NOMO-1 treated with dmso at 0.1 percent for 144 hours (cell line): ENCODE measurements at regions not wholly inside any gene's neighbourhood (a gene's known extent, or its start where the extent isn't known, plus 50 kb on each side); places are given as distances from the start of the nearest gene placed in this dataset.

Experiments
- DNase-seq: peaks from one replicate; lab custom pipeline; 2025; ENCODE audit not compliant: unreplicated experiment; lab: John Stamatoyannopoulos, UW

DNA sequence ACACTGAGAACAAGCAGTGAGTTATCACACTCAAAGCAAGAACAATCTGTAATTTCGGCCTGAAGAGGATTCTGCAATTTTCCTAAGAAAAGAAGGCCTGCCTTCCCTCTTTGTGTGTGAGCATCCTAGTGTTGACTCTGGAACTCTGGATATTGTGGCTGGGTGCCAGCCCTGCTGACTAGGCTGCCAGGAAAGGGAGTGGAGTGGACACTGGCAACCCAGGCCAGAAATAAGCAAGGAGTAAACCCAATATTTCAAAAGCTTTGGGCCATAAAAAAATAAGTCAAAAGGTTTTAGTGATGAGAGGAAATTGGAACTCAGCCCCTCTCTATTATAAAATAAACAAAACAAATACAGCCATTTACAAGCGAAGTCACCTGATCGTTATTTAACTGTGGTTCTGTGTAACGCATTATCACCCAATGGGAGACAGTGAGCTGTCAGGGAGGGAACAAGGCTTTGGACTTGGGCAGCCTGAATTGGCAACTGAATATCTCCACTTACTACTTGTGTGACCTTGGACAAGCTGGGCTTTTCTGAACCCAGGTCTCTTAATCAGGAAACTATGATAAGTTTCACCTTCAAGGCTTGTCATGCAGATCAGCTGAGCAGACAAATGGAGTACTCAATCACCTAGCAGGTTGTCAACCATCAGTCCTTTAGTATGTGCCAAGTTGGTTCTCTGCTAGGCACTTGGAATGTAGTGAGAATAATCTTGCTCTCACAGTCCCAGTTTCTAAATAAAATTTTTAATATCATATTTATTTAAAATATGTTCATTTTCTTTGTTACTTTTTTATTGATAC is 196.2 kb downstream of the PAX1 start:
- no peak for DNase-seq

DNA sequence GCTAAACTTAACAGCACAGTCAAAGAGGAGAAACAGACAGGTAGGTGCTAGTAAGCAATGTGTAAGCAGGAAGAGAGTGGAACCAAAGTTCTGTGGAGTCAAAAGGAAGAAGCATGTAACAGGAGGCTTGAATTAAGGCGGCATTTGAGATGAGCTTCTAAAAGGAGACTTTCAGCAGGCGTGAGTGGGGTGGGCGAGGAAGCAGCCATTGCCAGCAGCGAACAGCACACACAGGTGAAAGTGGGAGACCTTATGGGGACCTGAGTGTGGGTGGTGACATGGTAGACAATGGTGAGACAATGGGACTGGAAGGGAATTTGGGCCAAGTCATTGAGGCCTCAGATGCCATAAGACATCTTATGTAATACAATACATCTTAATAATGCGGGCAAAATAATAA is 195.0 kb downstream of the PAX1 start:
- no peak for DNase-seq

DNA sequence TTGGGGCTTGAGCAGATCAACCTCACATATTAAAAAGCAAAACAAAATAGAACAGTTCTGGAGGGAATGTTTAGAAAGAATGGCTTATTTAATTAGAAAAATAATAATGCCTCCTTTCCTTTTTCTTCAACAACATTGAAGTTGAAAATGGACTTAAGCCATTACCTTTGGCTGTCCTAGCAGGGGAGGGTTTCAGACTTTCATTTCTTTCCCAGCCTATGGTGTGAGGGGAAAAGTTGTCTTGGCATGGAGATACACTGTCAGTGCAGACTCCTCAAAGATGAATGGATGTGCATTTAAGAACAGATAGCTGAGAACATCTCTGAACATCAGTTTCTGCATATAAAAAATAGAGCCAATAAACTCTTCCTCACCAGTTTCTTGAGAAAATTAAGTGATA is 169.5 kb downstream of the PAX1 start:
- no peak for DNase-seq

DNA sequence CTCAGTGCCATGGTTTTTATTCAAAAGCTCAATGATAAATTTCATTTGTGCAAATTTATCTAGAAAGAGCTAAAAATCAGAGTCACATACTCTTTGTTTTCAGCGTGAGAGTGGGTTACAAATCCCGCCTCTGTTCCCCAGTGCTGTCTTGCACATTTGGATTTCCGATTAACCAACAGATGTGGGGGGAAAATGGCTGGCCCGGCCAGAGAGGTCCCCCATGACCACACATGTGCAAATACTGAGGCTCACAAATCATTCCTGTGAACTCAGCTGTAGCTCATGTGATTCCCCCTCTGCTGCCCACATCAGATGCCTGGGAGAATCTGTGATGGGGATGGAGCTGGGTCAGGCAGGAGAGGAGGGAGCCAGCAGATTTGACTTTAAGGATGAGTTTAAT is 168.7 kb downstream of the PAX1 start:
- DNase-seq = no peak

DNA sequence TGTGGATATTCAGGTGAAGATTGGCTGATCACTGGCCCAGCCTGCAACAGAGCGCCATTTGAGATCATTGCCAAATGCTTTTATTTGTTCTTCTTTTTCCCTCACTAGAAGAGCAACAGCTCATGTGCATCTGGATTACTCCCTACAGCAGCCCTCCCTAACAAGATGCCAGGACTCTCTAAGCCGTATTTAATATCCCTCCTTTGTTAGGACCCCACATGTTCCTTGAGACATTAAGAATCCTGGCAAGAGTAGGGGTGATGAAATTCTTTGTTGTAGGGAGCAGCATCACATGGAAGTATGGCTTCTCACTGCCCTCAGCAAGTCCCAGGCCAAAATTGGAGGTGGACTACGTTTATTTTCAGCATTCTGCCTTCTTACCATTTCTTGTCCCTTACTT is 167.8 kb downstream of the PAX1 start:
- DNase-seq = no peak

DNA sequence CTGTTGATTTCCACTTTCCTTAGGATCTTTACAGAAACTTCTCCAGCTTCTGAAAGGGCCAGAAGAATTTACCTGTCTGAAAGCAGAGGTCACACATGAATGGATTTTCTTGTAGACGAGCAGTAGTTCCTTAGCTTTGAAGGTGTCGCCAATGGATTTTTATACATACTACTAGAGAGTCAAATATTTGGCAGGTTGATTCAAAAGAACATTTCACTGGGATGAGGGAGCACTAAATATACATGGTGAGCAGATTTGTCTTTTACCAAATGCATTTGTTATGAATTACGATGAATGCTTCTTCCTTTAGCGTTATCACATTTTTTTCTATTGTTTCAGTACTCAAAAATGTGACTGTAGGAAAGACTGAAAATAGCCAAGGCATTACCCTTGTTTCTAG is 162.3 kb downstream of the PAX1 start:
- DNase-seq = no peak

DNA sequence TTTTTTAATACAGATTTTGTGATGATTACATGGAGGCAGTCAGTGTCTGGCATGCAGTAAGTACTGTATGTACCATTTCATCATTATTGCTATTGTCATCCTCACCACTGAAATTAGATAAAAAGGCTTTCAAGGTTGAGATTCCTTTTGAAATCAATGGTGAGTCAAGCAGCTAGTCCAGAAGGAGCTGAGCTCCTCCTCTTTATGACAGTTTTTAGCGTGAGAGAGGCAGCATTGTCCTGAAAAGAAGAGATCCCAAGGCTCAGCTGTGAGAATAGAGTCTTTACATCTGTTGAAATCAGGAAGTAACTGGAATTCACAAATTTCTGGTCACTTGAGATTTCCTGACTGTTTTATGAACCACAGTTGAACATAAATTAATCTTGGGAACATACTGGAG is 161.9 kb downstream of the PAX1 start:
- DNase-seq = no peak

DNA sequence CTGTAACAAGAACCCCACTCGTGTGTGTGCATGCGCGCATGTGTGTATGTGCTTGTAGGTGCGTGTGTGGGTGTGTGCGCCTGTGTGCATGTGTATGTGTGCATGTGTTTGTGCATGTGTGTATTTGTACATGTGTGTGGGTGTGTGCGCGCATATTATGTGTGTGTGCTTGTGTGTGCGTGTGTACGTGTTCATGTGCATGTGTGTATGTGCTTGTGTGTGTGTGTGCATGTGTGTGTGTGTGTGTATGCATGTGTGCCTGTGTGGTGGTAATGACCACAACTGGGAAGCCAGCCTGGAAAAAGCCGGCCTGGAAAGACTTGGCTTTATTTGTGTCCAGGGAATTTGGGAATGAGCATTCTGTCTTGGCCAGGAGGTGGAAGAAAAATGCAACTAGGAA is 157.5 kb downstream of the PAX1 start:
- no peak for DNase-seq

DNA sequence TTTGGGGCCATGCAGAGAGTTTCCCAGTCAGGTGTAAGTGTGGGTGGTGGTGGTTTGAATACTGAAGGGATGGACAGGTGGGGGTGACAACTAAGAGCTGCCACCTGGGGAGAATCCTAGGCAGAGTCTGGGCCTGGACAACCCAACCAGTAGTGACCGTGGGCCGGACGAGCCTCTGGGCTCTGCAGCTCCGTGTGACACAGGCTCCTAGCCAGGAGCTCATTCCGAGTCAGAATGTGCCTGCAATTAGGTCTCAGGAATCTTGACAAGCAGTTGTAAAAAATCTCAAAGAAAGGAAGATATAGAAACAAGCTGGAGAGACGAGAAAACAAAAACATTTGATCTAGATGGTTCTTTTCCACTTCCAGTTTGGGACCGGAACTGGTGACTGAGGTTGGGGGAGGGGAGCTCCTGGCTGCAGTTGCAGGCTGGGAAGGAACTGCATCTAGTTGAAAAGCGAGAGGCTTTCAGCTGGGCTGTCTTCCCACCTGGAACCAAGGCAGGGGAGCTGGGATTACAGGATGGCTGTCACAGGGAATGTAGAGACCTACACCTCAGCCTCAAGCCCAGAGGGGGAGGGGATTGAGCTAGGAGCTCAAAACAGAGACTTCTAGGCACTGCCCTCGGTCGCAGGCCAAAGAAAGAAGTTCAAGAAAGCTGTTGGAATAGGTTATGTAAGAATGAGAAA is 156.9 kb downstream of the PAX1 start:
- DNase-seq = no peak

DNA sequence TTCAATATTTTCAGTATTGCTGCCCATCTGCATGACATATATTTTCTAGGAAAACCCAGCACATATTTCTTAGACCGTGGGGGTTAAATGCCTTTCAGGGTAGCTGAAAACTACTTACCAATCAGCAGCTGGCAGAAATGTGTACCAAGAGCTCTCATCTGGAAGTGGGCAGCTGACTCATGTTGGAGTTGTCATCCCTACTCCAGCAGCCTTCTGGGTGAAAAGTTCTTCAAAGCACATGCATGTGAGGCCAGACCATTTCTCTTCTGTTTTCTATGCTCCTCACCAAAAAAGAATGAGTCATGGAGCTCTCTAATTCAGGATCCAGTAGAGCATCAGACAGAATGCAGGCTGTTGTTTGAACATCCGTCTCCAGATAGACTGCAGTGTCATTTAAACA is 135.5 kb downstream of the PAX1 start:
- DNase-seq = no peak

DNA sequence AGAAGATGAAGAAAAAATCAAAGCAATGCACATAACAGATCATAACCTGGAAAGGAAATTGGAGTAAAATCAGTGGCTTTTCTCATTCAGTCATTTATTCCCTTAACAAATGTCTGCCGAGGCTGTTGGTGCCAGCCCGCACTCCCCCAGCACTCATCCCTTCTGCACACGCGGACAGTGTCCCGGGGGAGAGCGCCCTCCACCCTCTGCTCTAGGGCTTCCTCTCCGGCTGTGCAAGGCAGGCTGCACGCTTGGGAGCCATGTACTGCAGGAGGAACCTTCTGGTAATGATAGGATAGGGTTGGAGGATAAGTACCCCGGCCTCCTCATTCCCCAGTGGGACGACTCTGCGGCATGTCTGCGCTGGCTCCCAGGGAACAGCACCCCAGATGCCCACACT is 134.5 kb downstream of the PAX1 start:
- DNase-seq = no peak

DNA sequence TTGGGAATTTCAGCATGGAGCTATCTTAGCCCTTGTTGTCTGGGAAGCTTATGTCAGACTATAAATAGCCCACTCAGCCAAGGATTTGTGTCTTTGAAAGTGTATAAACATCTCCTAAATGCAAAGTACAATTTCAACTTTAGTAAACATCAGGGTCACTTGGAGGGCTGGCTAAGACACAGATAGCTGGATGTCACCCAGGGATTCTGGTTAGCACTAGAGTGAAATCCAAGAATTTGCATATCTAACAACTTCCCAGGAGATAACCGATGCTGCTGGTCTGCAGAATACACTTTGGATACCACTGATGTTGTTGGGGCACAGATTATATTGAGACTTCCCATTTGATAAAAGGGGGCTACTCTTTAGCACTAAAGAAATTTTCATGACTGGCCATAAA is 130.9 kb downstream of the PAX1 start:
- no peak for DNase-seq

DNA sequence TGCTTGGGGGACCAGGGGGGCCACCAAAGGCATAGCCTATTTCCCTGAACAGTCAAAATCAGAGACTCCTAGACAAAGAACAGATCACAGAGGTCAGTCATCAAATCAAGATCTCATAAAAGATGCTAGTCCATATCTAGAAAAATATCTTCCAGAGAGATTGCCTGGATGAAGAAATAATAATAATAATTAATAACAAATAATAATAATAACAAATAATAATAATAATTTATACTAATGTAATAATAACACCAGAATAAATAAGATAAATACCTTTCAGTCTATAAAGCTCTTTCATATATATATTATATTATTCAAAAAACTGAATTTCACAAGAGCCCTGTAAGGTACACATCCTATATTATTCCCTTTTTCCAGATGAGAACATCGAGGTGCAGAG is 129.6 kb downstream of the PAX1 start:
- no peak for DNase-seq

DNA sequence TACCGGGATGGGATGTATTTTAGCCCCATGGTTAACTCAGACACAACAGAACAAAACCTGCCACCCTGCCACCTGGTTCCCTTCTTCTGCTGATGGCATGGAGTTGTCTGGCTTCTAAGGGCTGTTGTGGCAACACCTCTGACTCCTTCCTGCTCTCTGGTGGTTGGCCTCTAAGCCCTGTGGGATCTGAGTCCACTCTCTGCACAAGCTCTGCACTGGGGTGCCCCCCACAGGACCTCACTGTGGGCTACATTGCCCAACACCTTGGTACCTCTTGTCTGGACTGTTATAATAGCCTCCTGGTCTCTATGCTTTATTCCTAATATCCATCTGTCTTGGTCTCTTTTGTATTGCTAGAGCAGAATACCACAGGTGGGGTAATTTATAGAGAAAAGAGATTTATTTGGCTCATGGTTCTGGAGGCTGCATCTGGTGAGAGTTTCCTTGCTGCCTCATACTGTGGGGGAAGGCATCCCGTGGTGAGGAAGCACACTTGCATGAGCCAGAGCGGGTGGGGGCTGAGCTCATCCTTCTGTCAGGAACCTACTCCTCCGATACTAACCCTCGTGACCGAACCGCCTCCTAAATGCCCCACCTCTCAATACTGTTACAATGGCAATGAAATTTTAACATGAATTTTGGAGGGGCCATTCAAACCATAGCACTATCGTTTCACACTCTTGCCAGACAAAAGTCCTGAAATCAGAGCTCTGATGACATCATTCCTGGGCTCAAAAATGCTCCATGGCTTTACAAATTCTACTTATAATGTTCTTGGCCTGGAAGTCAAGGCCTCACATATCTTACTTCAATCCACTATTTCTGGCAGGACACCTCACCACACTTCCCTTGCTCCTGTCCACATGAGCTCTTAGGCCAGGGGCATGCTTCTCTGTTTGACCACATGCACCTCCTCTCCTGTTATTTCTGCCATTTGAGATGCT is 127.2 kb downstream of the PAX1 start:
- no peak for DNase-seq

DNA sequence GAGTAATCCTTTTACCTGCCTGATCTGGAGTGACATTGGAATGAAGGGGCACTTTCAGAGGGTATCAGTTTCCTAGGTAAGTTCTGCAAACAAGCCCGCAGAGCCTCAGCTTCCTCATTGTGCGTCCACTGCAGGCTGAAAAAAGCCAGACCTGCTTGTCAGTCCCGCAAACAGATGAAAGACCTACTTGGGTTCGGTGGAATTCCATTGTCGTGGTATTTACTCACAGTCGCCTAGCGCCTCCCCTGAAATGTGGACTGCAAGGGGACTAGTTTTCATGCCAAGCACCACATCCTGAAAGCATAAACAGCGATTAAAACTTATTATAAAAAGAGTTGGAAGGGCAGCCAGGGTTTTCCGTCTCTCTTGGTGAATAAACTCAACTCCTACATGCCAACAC is 121.5 kb downstream of the PAX1 start:
- DNase-seq = no peak

DNA sequence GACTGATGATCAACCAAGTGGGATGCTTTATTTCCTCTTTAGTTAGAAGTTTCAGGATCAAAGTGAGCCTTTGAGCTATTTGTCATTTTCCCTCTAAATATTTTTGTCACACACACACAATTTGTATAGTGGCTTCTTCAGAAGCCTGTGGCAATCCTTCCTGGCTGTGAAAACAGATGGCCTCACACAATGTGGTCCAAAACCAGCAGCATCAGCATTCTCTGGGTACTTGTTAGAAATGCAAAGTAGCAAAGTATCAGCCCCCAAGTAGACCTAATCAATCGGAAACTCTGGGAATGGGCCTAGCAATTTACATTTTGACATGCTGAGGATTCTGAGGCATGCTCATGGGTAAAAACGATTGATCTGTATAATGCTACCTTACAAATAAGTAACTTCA is 115.9 kb downstream of the PAX1 start:
- no peak for DNase-seq

DNA sequence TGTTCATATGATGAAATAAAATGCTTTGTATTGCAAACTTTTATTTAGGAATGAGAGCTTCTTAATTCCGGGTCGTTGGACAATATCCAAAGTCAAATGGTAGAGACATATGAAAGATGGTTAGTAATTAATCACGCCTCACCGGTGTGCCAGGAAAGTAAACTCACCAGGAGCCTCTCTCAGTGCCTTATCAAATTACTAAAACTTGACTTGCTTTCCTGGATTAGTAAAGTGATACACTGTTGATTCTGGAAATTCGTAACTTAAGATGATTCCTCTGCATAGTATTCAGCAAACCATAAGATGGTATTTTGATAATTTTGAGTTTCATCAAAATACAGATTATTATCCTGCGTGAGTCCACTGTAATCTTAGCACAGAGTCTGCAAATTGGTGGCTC is 115.2 kb downstream of the PAX1 start:
- DNase-seq = no peak

DNA sequence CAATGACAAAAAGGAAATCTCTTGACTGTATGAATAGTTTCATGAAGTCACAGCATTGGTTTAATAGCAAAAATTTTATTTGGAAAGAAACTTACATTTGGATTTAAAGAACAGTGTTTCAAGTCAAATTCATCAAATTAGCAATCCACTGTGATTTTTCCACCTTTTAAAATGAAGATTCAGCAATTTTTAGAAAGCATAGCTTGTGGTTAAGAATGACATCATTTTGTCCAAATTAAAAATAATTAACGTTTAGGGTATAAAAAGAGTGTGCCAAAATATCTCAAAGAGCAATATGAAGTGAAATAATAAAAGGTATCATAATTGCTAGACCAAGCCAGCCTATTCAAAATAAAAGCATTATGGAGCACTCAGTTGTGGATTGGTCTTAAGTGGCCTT is 114.6 kb downstream of the PAX1 start:
- no peak for DNase-seq

DNA sequence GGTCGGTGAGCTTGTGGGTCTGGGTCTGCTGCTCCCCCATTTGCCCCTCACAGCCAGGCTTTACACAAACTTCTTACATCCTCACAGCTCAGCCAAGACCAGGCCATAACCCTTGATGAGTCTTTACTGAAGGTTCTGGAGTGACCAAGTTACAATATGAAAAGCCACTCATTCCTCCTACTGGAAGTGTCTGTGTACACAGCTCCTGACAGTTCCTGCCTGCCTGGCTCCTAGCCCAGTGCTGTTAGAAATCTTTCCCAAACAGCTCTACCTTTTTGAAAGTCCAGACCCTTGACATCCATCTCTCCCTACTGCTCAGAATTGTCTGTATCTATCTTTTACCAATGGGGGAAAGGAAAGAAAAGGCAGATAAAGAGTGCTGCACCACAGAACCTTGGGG is 106.9 kb downstream of the PAX1 start:
- no peak for DNase-seq

DNA sequence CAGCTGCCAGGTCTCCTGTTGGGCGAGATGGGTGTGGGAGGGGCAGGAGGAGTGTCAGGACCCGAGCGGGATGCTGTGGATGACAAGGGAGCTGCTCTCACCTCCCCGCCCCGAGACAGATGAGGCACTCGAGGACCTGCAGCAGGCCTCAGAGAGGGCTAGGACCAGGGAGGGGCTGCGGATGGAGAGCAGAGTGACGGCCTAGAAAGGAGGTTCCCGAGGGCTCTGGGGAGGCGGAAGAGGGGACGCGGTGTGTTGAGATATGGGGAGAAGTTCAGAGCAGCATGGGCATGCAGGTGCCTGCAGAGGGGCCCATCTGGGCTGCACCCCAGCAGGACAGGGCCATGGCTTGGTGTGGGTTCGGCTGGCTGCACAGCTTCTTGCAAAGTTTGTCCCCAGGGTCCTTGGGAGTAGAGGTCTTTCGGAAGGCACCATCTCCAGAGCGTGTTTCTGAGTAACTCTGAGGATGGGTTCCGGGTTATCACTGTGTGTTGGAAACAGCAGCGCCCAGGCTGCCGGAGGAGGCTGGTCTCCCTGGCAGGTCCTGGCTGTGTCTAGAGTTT is 104.6 kb downstream of the PAX1 start:
- no peak for DNase-seq

DNA sequence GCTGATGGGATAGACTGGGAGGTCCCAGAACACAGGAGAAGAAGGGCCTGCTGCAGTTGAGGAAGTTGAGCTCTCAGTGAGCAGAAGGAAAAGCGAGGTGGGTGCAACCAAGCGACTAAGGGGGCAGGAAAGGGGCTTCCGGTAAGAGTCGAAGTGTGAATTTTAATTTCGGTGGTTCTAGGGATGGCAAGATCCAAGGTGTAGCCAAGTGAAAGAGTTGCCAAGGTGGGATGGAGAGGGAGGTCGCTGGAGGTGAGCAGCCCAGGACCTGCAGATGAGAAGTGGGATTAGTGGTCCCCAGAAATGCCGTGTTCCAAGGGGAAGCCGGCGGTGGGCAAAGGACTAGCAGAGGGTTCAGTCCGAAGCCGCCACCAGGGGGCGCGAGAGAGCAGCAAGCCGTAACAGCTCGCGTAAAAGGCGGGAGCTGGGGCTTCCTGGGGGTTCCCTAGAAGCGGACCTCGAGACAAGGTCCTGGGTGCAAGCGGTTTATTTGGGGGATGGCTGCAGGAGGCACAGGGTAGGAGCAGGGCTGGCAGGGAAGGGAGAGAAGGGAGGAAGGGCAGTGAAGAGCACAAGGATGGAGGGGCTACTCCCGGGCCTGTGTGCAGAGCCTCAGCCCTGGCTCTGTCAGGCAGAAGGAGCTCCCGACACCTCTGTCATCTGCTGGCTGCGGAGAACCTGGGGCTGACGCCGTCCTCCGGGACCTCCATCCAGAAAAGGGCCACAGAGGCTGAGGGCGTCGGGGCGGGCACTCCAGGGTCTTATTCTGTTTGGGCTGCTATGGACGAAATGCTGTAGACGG is 103.6 kb downstream of the PAX1 start:
- DNase-seq = no peak
